ENCODE measurements at regions not wholly inside any gene's neighbourhood (a gene's known extent, or its start where the extent isn't known, plus 50 kb on each side); places are given as distances from the start of the nearest gene placed in this dataset.

- H3K27ac Mint-ChIP-seq = no peak overlapping the region
- Histone ChIP-seq H4K20me1 (ENCODE audit: control insufficient read depth, insufficient read depth, low read length, poor library complexity, severe bottlenecking) (no peaks in the 10 kb centered on the region), H3K4me2 (replicated peaks; ENCODE audit: low read depth, low read length, poor library complexity, severe bottlenecking) (no peak overlapping the region), H3K9me3 (ENCODE audit: control extremely low read depth in 1 of 3, control insufficient read depth in 2 of 3, insufficient read depth in 1 of 3, low read length in 2 of 3) (peaks cover 0 to 3% (median 0%) of the 10 kb centered on the region in 3 donors), H3K9ac (ENCODE audit: low read length) (no peak overlapping the region), H2AFZ (ENCODE audit: insufficient read depth, low read depth, low read length, poor library complexity, severe bottlenecking) (no peak overlapping the region), H3K4me3 (ENCODE audit: control extremely low read depth in 1 of 5, extremely low read depth in 1 of 5, insufficient read depth in 1 of 5, low read depth in 2 of 5, low read length in 4 of 5) (no peak overlapping the region), H3K79me2 (ENCODE audit: control insufficient read depth, insufficient read depth, low read length) (no peaks in the 10 kb centered on the region), H3K27me3 (replicated peaks in 1 of 4; ENCODE audit: control extremely low read depth in 1 of 4, control insufficient read depth in 3 of 4, insufficient read depth in 4 of 4, low read length in 3 of 4) (no peaks in the 10 kb centered on the region), H3K36me3 (replicated peaks in 1 of 2; ENCODE audit: control extremely low read depth in 1 of 2, control insufficient read depth in 1 of 2, extremely low read depth in 1 of 2, insufficient read depth in 2 of 2, low read length in 1 of 2) (no peaks in the 10 kb centered on the region), H3K27ac (ENCODE audit: low read length in 2 of 2) (no peak overlapping the region), H3K4me1 (ENCODE audit: control insufficient read depth in 2 of 2, insufficient read depth in 2 of 2, low read length in 2 of 2) (no peaks in the 10 kb centered on the region)
- intact Hi-C loops (cut with micrococcal nuclease) = no loop called here
- TF ChIP-seq EZH2 (IDR thresholded peaks at IDR 0.05; ENCODE audit: borderline replicate concordance, insufficient read depth, low read depth, low read length, poor library complexity, severe bottlenecking) = no peak
- TF ChIP-seq, protein P1, sequence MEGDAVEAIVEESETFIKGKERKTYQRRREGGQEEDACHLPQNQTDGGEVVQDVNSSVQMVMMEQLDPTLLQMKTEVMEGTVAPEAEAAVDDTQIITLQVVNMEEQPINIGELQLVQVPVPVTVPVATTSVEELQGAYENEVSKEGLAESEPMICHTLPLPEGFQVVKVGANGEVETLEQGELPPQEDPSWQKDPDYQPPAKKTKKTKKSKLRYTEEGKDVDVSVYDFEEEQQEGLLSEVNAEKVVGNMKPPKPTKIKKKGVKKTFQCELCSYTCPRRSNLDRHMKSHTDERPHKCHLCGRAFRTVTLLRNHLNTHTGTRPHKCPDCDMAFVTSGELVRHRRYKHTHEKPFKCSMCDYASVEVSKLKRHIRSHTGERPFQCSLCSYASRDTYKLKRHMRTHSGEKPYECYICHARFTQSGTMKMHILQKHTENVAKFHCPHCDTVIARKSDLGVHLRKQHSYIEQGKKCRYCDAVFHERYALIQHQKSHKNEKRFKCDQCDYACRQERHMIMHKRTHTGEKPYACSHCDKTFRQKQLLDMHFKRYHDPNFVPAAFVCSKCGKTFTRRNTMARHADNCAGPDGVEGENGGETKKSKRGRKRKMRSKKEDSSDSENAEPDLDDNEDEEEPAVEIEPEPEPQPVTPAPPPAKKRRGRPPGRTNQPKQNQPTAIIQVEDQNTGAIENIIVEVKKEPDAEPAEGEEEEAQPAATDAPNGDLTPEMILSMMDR (IDR thresholded peaks at IDR 0.05) = no peak
- CTCF ChIA-PET = interaction anchor here (0.8 kb wide), 1 partner anchor 10 kb away, joined by 3 read pairs; no protein-coding TSS in a partner anchor
- POLR2A ChIA-PET = no interaction called here
- DNase-seq = no peak
- H3K4me3 Mint-ChIP-seq = no peak overlapping the region
- H3K9me3 Mint-ChIP-seq (ENCODE audit: insufficient read depth) = peaks cover 7% of the 10 kb centered on the region
- H3K4me1 Mint-ChIP-seq = no peaks in the 10 kb centered on the region
- H3K27me3 Mint-ChIP-seq = no peaks in the 10 kb centered on the region
- no peak for ATAC-seq (ENCODE audit: low read depth)
Observed at GRCh38 chr4:38273407-38273806, 313.2 kb downstream of the PTTG2 start.

DNA sequence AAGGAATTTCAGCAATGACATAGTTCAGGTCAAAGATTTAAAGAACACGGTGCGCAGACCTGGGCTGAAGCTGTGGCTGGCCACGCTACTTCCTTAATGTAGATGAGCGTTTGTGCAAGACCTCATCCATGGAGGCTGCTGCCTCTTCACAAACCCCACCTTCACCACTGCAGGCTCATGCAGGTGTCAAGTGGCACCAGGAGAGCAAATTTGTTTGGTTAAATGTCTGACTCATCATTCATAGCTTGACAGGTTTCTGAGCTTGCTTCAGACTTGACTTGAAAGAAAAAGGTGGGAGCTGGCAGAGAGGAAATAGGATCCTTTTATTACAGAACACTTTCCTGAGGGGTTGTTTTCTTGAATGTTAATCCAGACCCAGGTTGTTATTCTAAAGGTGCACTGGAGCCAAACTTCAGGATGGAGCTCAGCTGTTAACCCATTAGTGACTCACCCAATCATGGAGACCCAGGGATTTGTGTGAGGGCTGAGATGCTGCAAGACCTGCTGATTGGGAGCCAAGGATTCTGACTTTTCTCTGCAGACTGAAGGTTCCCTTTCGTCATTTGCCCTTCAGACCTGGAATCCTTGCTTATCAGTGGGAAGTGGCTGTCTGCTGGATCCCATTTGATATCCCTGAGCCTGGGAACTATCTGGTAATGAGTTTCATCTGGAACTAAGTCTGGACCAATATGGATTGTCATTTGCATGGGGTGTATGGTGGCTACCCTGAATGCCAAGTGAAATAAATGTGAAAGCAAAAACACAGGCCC, 315.3 kb downstream of the PTTG2 start:
- ChIA-PET CTCF (no interaction called here), POLR2A (no interaction called here)
- Histone ChIP-seq H2AFZ (ENCODE audit: insufficient read depth, low read depth, low read length, poor library complexity, severe bottlenecking) (peak overlapping the region; percentile 15), H3K36me3 (replicated peaks in 1 of 2; ENCODE audit: control extremely low read depth in 1 of 2, control insufficient read depth in 1 of 2, extremely low read depth in 1 of 2, insufficient read depth in 2 of 2, low read length in 1 of 2) (no peaks in the 10 kb centered on the region), H3K4me1 (ENCODE audit: control insufficient read depth in 2 of 2, insufficient read depth in 2 of 2, low read length in 2 of 2) (no peaks in the 10 kb centered on the region), H3K79me2 (ENCODE audit: control insufficient read depth, insufficient read depth, low read length) (no peaks in the 10 kb centered on the region), H3K9ac (ENCODE audit: low read length) (no peak overlapping the region), H4K20me1 (ENCODE audit: control insufficient read depth, insufficient read depth, low read length, poor library complexity, severe bottlenecking) (no peaks in the 10 kb centered on the region), H3K9me3 (ENCODE audit: control extremely low read depth in 1 of 3, control insufficient read depth in 2 of 3, insufficient read depth in 1 of 3, low read length in 2 of 3) (peaks cover 0 to 15% (median 0%) of the 10 kb centered on the region in 3 donors), H3K4me2 (replicated peaks; ENCODE audit: low read depth, low read length, poor library complexity, severe bottlenecking) (no peak overlapping the region), H3K4me3 (ENCODE audit: control extremely low read depth in 1 of 5, extremely low read depth in 1 of 5, insufficient read depth in 1 of 5, low read depth in 2 of 5, low read length in 4 of 5) (no peak overlapping the region), H3K27ac (ENCODE audit: low read length in 2 of 2) (no peak overlapping the region), H3K27me3 (replicated peaks in 1 of 4; ENCODE audit: control extremely low read depth in 1 of 4, control insufficient read depth in 3 of 4, insufficient read depth in 4 of 4, low read length in 3 of 4) (no peaks in the 10 kb centered on the region)
- no peaks in the 10 kb centered on the region for H3K27me3 Mint-ChIP-seq
- WGBS (ENCODE audit: insufficient coverage) = 71% methylated on average over 5 of the region's 5 CpGs
- peaks cover 7% of the 10 kb centered on the region for H3K9me3 Mint-ChIP-seq (ENCODE audit: insufficient read depth)
- H3K4me1 Mint-ChIP-seq = no peaks in the 10 kb centered on the region
- H3K27ac Mint-ChIP-seq = no peak overlapping the region
- DNase-seq = no peak
- intact Hi-C loops (cut with micrococcal nuclease) = no loop called here
- H3K4me3 Mint-ChIP-seq = no peak overlapping the region
- no peak for ATAC-seq (ENCODE audit: low read depth)
- TF ChIP-seq, protein P1 (IDR thresholded peaks at IDR 0.05) = no peak
- TF ChIP-seq EZH2 (IDR thresholded peaks at IDR 0.05; ENCODE audit: borderline replicate concordance, insufficient read depth, low read depth, low read length, poor library complexity, severe bottlenecking) = no peak

Measured in B cell (primary cell).